Limb (tissue), 2 donors: ENCODE measurements at regions not wholly inside any gene's neighbourhood (a gene's known extent, or its start where the extent isn't known, plus 50 kb on each side); places are given as distances from the start of the nearest gene placed in this dataset.

ENCODE experiments used
- DNase-seq, 2 donors: peaks; one replicate each; pipeline ENCODE4 v3.0.0-alpha.2; 2016; ENCODE audit errors: extremely low spot score in 2 of 2

GRCh38 chr9:81532251-81532650 lies 157.1 kb downstream of the TLE1 start:
- DNase-seq: no peak

- no peak for DNase-seq
Measured at GRCh38 chr9:81531511-81531910, 157.8 kb downstream of the TLE1 start.

- DNase-seq: no peak
Measured at GRCh38 chr9:81530846-81531245, 158.5 kb downstream of the TLE1 start.

DNA sequence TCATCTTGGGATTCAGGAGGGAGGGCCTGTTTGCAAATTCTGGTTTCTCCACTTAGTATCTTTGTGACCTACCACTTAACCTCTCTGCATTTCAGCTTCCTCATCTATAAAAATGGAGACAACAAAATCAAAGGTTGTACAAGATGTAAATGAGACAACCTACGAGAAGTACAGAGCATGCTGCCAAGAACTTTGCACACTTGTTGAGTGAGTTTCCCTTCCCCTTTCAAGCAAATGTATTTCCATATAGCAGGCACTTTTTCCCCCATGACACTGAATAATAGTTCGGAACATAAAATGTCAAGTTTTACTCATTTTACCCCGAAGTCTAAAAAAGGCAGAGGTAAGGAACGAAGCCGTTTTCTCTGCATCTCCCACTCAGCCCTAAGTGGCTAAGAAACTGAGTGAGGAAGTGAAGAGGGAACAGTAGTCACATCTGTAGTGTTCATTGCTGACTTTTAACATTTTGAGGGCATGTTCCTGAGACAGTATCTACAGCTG lies 159.0 kb downstream of the TLE1 start:
- DNase-seq: no peak

DNA sequence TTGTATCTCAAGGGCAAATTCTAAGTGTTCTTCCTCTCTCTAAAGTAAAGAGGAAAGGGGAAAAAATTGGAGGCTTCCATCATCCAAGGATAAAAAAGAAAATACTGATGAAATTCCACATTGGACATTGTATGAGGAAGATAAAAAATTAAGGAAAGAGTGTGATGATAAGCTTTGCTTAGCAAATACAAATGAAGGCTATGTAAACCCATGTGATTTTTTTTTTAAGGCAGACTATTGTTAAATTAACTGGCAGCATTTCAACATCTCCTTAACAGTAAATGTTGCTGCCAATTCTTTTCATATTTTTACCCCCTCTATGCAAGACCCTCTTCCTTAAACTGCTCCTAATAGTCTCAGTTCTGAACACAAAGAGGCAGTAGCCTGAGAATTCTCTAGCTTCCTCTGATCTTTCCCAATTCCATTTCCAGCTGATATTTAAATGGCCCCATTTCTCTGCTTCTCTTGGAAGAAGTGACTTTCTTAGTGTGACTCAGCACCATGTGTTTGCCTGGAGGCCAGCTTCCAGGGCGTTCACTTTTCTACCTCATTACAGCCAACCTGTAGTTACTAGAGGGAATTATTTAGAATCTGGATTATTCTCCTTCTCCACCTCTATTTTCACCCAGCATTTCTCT lies 159.7 kb downstream of the TLE1 start:
- no peak for DNase-seq

DNA sequence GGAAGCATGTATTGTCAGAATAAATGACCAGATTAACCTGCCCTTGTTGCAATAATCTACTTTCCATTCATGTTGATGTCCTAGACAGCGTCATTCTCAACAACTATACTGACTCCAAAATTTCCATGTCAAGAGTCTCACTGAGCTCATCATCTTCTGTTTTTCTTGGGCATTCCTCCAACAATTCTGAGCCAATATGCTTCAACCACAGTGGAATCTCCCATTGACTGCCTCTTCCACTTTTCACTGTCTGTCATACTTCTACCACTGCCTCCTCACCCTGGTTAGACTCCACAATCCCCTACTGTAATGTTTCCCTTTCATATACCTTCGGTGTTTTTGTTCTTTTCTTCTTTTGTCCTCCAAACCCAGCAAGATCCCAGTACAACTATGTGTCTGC lies 162.8 kb downstream of the TLE1 start:
- no peak for DNase-seq

DNA sequence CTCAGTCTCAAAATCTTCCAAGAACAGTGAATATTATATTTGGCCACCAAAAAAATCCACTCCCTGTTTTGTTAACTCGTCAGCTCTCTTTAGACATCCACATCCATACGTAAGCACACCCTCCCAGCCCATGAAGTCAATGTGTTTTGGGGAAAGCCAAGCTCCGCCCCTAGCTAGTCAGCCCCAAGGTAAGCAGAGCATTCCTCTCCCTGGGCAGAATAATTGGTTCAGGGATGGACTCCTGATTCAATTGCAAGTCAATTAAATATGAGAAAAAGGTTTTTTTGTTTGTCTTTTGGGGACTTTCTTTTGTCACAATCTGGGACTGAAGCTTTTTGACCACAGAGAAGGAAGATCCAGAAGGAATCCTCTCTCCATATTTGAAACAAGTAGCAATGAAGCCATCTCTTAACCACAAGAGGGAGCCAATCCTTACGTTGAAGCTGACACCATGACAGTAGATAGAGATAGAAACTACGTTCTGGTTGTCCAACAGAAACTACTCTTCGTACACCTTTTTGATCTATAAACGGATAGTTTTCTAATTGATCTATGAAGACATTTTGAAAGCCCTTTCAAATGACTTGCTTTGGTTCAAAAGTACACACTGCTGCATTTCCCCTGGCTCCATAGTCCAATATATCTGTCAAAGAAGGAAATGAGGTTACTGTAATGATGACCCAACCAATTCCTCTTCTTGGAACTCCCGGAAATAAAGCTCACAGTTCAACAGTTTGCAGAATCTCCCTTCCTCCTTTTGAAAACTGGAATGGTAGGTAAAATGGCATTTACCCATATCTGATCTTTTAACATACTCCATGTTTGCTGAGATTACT lies 166.4 kb downstream of the TLE1 start:
- DNase-seq: peak in 1 of 2 donors; percentile 44

DNA sequence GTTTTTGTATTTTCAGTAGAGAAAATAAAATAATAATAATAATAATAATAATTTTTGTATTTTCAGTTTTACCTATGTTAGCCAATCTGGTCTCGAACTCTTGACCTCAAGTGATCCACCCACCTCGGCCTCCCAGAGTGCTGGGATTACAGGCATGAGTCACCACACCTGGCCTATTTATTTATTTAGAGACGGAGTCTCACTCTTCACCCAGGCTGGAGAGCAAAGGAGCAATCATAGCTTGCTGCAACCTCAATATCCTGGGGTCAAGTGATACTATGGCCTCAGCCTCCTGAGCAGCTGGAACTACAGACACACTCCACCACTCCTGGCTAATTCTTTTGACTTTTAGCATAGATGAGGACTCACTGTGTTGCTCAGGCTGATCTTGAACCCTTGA lies 167.5 kb downstream of the TLE1 start:
- no peak for DNase-seq

DNA sequence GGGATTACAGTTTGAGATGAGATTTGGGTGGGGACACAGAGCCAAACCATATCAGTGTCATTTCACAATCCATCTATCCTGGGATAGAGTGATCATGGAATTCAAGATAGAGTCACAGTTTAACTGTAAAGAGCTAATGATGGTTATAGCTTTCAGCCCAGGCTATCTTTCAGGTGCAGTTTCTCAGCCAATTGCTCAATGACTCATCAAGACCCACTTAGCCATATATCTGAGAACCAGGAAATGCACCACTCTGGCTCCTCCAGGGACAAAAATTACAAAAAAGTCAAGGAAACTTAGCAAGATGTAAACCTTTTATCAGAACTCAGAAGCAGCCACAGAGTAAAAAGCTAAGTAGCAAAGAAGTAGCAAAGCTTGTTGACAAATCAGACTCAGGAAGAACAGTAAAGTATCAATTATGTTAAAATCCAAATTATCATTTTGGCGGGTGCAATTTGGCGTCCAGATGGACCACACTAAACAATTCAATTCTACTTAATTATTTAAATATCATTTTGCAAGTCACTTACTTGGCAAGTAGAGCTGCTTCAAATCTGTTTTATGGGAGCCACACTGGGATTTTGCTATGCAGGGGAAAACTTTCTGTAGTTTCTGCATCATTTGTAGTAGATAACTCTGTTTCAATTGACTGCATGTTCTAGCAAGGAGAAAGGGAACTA lies 169.4 kb downstream of the TLE1 start:
- DNase-seq: no peak

DNA sequence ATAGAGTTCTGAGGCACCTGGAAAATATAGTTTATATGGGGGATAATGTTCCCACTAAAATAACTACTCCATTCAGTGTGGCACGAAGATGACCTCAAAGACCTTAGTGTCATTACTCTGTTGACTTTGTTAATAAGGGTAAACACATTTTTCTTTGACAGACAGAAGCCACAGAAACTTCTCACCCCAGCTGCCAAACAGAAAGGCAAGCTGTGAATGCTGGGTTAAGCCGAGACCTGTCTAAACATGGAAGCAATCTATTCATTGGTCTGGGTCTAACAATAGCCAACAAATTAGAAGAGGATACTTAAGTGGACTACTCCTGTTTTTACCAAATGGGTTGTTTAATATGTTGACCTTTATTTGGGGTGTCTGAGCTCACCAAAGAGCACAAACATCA lies 171.4 kb downstream of the TLE1 start:
- no peak for DNase-seq

DNA sequence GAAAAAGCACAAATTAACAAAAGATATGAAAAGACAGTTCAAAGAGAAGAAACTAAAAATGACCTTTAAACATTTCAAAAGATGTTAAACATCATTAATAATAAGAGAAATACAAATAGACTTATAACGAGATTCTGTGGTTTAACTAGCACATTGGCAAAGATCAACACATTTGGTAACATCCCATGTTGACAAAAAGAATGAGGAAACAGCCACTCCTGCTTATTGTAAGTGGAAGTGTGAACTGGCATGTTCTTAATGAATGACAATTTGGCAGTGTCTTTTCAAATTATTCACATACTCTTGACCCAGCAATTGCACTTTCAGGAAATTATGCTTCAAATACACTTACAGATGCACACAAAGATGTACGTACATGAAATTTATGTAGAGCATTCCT lies 176.3 kb downstream of the TLE1 start:
- no peak for DNase-seq

- DNase-seq: no peak
Measured at GRCh38 chr9:81512641-81513040, 176.7 kb downstream of the TLE1 start.

DNA sequence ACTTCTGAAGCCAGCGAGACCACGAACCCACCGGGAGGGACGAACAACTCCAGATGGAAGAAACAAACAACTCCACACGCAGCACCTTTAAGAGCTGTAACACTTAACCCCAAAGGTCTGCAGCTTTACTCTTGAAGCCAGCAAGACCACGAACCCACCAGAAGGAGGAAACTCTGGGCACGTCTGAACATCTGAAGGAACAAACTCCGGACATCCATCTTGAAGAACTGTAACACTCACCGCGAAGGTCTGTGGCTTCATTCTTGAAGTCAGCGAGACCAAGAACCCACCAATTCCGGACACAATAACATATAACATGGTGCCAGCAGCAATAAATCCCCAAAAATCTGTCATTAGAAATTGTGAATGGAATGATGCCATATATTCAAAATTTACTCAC lies 180.9 kb downstream of the TLE1 start:
- no peak for DNase-seq

- DNase-seq: no peak
Measured at GRCh38 chr9:81506941-81507864, 182.1 kb downstream of the TLE1 start.

- DNase-seq: no peak
Measured at GRCh38 chr9:81499594-81499993, 189.8 kb downstream of the TLE1 start.

- DNase-seq: peak in 1 of 2 donors; percentile 41
Measured at GRCh38 chr9:81499021-81499454, 190.3 kb downstream of the TLE1 start.

DNA sequence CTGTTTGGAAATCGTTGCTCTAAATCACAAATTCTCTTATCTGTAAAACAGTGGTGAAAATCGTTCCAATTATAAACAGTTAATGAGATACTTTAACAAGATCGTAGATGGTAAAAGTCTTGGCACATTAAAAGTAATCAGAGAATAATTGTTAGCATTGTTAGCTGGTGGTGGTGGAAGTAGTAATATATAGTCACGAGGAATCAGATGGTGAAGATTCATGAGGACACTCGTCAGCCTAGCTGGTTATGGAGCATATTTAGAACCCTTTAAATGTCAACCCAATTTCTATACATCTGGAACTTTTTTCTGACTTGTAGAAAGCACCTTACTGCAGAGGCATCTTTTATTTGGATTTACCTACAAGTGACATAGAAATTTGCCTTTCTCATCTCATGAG lies 190.8 kb downstream of the TLE1 start:
- no peak for DNase-seq

DNA sequence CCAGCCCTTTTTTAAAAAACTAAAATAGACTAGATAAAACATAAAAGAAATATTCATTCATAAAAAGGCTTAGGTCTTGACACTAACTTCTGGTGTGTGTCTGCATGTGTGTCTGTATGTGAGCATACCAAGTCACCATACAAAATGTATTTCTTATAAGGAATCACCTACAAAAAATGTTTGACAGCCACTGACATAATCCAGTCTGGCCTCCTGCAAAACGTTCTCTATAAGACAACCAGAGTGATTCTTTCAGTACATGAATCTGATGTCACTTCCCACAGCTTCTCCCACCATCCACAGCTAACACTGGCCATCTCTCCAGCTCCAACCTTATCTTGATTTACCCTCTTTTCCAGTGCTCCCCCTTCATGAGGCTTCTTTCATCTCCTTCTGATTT lies 192.3 kb downstream of the TLE1 start:
- no peak for DNase-seq

DNA sequence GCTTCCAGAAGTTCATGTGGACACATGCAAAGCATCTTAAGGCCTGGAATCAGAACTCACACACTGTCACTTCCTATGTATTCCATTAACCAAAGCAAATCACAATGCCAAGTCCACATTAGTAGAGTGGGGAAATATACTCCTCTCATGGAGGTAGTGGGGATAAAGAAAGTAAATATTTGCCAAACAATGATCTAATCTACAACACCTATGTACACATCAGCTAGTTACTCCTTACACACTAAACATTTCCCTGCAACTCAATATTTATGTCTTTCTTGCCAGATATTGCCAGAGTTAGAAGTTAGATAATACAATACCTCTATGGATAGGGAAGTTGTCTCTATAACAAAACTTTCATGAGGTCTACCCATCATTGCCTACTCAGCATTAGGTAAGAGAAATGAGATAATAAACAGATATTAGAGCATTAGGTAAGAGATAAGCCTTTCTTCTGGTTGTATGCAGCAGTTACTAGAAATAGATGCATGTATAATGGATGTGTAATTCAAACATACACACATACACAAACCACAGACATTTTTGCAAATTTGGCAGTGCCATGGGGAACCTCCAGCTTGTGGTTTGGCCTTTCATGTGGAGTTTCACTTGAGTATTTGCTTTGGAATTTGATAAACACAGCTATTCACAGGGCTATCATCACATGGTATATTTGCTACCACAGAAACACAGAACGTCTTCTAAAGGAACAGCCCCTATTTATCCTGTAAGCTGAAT lies 196.5 kb downstream of the TLE1 start:
- peak in 1 of 2 donors; percentile 16 for DNase-seq

DNA sequence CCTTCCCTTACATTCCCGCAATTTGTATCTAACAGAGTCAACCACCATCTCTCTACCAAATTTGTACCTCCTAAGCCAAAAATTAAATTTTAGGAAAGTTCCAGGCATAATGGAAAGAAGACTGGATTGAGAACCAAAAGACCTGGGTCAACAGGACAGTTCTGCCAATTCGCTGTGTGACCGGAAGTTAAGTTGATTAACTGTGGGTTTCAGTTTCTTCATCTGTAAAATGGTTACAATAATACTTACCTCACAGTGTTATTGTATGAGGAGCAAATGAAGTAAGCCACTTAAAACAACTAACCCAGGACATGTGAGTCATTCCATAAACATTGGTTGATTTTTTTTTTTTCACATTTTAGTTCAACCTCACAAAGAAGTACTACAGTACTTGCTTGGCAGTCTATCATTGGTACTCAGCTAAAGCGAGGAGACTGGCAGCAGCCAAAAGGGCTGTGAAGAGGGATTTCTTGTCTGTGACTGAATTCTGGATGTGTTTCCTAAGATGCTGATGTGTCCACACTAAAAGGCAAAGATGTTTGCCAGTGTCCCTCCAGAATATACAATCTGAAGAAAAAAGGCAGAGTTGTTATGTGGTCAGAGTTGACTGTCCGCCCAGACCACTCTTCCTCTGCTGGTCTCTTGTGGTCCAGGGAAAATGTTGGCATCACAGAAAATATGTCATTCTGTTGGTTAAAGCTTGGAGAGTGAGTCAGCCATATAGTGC lies 198.6 kb downstream of the TLE1 start:
- no peak for DNase-seq
